B cell (primary cell): ENCODE measurements at regions not wholly inside any gene's neighbourhood (a gene's known extent, or its start where the extent isn't known, plus 50 kb on each side); places are given as distances from the start of the nearest gene placed in this dataset.

Experiments
- EZH2 ChIP-seq: IDR thresholded peaks from 2 replicates; pipeline ENCODE4 v1.6.1; 2012; ENCODE audit warnings: borderline replicate concordance, low read depth, mild to moderate bottlenecking, moderate library complexity, low read length; ENCODE audit not compliant: insufficient read depth, poor library complexity, severe bottlenecking
- TF ChIP-seq, protein P1 (sequence below): fragments of 200-600 bp; IDR thresholded peaks from one replicate; pipeline ENCODE4 v1.8.0; 2022; ENCODE audit warnings: antibody characterized with exemption, mild to moderate bottlenecking

DNA sequence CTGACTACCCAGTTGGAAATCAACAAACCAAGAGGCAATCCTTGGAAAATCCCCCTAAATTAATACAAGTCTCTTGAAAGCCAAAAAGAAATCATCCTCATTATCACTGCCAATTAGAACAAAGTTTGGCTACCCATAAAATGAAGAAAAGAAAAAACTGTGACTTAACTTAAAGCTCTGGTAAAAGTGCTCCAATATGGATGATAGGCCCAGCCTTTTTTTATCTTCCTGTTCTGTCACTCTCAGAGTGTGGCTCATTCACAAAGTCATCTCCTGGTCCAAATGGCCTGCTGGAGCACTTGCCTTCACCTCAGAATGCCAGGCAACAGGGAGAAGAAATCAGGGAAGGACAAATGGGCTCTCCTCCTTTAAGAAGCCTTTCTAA lies 155.1 kb upstream of the GHITM start:
- TF ChIP-seq, protein P1, sequence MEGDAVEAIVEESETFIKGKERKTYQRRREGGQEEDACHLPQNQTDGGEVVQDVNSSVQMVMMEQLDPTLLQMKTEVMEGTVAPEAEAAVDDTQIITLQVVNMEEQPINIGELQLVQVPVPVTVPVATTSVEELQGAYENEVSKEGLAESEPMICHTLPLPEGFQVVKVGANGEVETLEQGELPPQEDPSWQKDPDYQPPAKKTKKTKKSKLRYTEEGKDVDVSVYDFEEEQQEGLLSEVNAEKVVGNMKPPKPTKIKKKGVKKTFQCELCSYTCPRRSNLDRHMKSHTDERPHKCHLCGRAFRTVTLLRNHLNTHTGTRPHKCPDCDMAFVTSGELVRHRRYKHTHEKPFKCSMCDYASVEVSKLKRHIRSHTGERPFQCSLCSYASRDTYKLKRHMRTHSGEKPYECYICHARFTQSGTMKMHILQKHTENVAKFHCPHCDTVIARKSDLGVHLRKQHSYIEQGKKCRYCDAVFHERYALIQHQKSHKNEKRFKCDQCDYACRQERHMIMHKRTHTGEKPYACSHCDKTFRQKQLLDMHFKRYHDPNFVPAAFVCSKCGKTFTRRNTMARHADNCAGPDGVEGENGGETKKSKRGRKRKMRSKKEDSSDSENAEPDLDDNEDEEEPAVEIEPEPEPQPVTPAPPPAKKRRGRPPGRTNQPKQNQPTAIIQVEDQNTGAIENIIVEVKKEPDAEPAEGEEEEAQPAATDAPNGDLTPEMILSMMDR, result no peak
- TF ChIP-seq EZH2, result no peak
